ENCODE measurements at regions not wholly inside any gene's neighbourhood (a gene's known extent, or its start where the extent isn't known, plus 50 kb on each side); places are given as distances from the start of the nearest gene placed in this dataset.

DNA sequence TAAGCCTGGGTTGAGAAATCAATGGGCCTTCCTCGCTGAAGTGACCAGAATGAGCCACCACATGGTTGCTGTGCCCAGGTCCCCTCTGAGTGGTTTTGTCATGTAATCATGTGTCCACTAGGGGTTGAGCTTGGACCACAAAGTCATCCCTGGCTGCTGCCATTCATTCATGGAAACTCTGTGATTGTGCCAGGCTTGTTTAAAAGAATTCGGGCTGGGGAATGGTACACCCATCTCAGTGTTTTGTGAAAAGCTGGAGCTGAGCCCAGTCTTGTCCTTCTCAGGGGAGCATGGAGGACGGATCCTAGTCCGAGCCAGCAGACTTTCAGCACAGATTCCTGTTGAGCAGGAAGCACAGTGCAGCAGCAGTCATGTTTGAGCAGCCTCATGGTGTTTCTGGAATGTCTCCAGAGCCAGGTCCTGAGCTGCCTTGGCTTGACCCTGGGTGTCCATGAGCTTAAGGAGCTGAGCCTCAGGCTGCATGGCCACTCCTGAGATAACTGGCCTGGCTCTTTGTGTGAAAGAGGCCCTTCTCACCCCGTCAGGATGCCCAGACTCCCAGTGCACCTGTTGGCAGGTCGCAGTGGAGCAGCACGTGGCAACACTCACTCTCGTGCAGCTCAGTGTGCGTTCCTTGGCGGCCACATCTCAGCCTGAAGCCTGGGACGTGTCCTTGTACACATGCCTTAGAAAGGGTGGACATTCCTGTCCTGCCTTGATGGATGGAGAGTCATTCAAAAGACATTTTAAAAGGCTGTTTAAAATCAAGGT lies 260.3 kb upstream of the TPM1 start (continued):
- TF ChIP-seq, protein P1, sequence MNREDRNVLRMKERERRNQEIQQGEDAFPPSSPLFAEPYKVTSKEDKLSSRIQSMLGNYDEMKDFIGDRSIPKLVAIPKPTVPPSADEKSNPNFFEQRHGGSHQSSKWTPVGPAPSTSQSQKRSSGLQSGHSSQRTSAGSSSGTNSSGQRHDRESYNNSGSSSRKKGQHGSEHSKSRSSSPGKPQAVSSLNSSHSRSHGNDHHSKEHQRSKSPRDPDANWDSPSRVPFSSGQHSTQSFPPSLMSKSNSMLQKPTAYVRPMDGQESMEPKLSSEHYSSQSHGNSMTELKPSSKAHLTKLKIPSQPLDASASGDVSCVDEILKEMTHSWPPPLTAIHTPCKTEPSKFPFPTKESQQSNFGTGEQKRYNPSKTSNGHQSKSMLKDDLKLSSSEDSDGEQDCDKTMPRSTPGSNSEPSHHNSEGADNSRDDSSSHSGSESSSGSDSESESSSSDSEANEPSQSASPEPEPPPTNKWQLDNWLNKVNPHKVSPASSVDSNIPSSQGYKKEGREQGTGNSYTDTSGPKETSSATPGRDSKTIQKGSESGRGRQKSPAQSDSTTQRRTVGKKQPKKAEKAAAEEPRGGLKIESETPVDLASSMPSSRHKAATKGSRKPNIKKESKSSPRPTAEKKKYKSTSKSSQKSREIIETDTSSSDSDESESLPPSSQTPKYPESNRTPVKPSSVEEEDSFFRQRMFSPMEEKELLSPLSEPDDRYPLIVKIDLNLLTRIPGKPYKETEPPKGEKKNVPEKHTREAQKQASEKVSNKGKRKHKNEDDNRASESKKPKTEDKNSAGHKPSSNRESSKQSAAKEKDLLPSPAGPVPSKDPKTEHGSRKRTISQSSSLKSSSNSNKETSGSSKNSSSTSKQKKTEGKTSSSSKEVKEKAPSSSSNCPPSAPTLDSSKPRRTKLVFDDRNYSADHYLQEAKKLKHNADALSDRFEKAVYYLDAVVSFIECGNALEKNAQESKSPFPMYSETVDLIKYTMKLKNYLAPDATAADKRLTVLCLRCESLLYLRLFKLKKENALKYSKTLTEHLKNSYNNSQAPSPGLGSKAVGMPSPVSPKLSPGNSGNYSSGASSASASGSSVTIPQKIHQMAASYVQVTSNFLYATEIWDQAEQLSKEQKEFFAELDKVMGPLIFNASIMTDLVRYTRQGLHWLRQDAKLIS (CRISPR knock-in tag; IDR thresholded peaks at IDR 0.05; ENCODE audit: borderline replicate concordance), result no peak
- TF ChIP-seq NFATC4 (CRISPR knock-in tag; IDR thresholded peaks at IDR 0.05) (no peak), FOXP1 (CRISPR knock-in tag; IDR thresholded peaks at IDR 0.05; ENCODE audit: borderline replicate concordance) (no peak), ZNF396 (CRISPR knock-in tag; IDR thresholded peaks at IDR 0.05; ENCODE audit: borderline replicate concordance) (no peak), ZNF317 (CRISPR knock-in tag; IDR thresholded peaks at IDR 0.05; ENCODE audit: borderline replicate concordance, low read depth) (no peak), TCF7 (CRISPR knock-in tag; IDR thresholded peaks at IDR 0.05; ENCODE audit: low read depth) (no peak), ZNF423 (CRISPR knock-in tag; IDR thresholded peaks at IDR 0.05) (no peak)

DNA sequence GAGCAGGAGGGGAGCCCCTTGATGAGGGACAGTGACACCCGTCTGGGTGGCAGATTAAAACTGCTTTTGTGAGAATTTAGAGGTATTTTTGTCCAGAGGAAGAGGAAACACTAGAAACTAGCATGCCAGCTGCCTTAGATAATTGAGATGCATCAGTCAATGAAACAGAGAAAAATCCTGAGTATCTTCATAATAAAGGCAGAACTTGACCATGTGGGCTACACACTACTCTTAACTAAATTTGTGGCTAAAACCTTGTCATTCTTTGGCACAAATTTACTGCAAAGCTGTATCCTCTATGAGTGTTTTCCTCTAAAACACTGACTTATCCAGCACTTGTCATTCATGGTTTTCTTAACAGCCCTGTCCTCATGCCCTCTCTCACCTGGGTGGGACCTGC lies 259.7 kb upstream of the TPM1 start:
- H3K27me3 Mint-ChIP-seq (ENCODE audit: low read depth), result no peaks in the 10 kb centered on the region
- H3K4me3 Mint-ChIP-seq, result no peak overlapping the region
- H3K27ac Mint-ChIP-seq, result no peak overlapping the region
- TF ChIP-seq, protein P2, sequence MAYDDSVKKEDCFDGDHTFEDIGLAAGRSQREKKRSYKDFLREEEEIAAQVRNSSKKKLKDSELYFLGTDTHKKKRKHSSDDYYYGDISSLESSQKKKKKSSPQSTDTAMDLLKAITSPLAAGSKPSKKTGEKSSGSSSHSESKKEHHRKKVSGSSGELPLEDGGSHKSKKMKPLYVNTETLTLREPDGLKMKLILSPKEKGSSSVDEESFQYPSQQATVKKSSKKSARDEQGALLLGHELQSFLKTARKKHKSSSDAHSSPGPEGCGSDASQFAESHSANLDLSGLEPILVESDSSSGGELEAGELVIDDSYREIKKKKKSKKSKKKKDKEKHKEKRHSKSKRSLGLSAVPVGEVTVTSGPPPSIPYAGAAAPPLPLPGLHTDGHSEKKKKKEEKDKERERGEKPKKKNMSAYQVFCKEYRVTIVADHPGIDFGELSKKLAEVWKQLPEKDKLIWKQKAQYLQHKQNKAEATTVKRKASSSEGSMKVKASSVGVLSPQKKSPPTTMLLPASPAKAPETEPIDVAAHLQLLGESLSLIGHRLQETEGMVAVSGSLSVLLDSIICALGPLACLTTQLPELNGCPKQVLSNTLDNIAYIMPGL (CRISPR knock-in tag; IDR thresholded peaks at IDR 0.05), result no peak
- no peak for TF ChIP-seq ZBTB21 (CRISPR knock-in tag; IDR thresholded peaks at IDR 0.05; ENCODE audit: borderline replicate concordance)
- no peak for TF ChIP-seq RORB (CRISPR knock-in tag; IDR thresholded peaks at IDR 0.05)
- TF ChIP-seq, protein P3, sequence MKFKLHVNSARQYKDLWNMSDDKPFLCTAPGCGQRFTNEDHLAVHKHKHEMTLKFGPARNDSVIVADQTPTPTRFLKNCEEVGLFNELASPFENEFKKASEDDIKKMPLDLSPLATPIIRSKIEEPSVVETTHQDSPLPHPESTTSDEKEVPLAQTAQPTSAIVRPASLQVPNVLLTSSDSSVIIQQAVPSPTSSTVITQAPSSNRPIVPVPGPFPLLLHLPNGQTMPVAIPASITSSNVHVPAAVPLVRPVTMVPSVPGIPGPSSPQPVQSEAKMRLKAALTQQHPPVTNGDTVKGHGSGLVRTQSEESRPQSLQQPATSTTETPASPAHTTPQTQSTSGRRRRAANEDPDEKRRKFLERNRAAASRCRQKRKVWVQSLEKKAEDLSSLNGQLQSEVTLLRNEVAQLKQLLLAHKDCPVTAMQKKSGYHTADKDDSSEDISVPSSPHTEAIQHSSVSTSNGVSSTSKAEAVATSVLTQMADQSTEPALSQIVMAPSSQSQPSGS (CRISPR knock-in tag; IDR thresholded peaks at IDR 0.05; ENCODE audit: borderline replicate concordance, low read depth), result no peak
- TF ChIP-seq FOXJ3 (CRISPR knock-in tag; IDR thresholded peaks at IDR 0.05; ENCODE audit: borderline replicate concordance), result no peak
- no peak for TF ChIP-seq ATF1 (CRISPR knock-in tag; IDR thresholded peaks at IDR 0.05)
- no peak for TF ChIP-seq OVOL2 (CRISPR knock-in tag; IDR thresholded peaks at IDR 0.05; ENCODE audit: borderline replicate concordance)
- TF ChIP-seq, protein P4, sequence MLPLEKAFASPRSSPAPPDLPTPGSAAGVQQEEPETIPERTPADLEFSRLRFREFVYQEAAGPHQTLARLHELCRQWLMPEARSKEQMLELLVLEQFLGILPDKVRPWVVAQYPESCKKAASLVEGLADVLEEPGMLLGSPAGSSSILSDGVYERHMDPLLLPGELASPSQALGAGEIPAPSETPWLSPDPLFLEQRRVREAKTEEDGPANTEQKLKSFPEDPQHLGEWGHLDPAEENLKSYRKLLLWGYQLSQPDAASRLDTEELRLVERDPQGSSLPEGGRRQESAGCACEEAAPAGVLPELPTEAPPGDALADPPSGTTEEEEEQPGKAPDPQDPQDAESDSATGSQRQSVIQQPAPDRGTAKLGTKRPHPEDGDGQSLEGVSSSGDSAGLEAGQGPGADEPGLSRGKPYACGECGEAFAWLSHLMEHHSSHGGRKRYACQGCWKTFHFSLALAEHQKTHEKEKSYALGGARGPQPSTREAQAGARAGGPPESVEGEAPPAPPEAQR (CRISPR knock-in tag; IDR thresholded peaks at IDR 0.05), result no peak
- TF ChIP-seq, protein P5, sequence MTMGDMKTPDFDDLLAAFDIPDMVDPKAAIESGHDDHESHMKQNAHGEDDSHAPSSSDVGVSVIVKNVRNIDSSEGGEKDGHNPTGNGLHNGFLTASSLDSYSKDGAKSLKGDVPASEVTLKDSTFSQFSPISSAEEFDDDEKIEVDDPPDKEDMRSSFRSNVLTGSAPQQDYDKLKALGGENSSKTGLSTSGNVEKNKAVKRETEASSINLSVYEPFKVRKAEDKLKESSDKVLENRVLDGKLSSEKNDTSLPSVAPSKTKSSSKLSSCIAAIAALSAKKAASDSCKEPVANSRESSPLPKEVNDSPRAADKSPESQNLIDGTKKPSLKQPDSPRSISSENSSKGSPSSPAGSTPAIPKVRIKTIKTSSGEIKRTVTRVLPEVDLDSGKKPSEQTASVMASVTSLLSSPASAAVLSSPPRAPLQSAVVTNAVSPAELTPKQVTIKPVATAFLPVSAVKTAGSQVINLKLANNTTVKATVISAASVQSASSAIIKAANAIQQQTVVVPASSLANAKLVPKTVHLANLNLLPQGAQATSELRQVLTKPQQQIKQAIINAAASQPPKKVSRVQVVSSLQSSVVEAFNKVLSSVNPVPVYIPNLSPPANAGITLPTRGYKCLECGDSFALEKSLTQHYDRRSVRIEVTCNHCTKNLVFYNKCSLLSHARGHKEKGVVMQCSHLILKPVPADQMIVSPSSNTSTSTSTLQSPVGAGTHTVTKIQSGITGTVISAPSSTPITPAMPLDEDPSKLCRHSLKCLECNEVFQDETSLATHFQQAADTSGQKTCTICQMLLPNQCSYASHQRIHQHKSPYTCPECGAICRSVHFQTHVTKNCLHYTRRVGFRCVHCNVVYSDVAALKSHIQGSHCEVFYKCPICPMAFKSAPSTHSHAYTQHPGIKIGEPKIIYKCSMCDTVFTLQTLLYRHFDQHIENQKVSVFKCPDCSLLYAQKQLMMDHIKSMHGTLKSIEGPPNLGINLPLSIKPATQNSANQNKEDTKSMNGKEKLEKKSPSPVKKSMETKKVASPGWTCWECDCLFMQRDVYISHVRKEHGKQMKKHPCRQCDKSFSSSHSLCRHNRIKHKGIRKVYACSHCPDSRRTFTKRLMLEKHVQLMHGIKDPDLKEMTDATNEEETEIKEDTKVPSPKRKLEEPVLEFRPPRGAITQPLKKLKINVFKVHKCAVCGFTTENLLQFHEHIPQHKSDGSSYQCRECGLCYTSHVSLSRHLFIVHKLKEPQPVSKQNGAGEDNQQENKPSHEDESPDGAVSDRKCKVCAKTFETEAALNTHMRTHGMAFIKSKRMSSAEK (CRISPR knock-in tag; IDR thresholded peaks at IDR 0.05; ENCODE audit: borderline replicate concordance), result no peak
- no peak for TF ChIP-seq TEAD1 (CRISPR knock-in tag; IDR thresholded peaks at IDR 0.05)
- TF ChIP-seq NFYB (CRISPR knock-in tag; conservative IDR thresholded peaks at IDR 0.05; ENCODE audit: low read depth), result no peak
- TF ChIP-seq NFE2L1 (CRISPR knock-in tag; IDR thresholded peaks at IDR 0.05), result no peak
- no peak for TF ChIP-seq CREB1 (CRISPR knock-in tag; IDR thresholded peaks at IDR 0.05)
- TF ChIP-seq ZNF121 (CRISPR knock-in tag; IDR thresholded peaks at IDR 0.05), result no peak
- H3K9me3 Mint-ChIP-seq, result no peaks in the 10 kb centered on the region
- POLR2A ChIA-PET, result interaction anchor here (1.1 kb wide), 1 partner anchor 265 kb away, joined by 3 read pairs; no protein-coding TSS in a partner anchor
- DNase-seq (ENCODE audit: low spot score), result no peak
- CTCF ChIA-PET, result interaction anchor here (0.8 to 1.8 kb wide), 20 partner anchors 8 to 356 kb away, joined by 3 to 18 read pairs (median 4); partner anchors contain the start of gene TPM1
- peaks cover 3% of the 10 kb centered on the region for H3K4me1 Mint-ChIP-seq
- peaks cover 5% of the 10 kb centered on the region; the same call in 1 of the 2 replicates for H3K36me3 Mint-ChIP-seq
- no peak for ATAC-seq
